ENCODE measurements at regions not wholly inside any gene's neighbourhood (a gene's known extent, or its start where the extent isn't known, plus 50 kb on each side); places are given as distances from the start of the nearest gene placed in this dataset.
"Not testable (repeated sequence)": the region's sequence is repeated elsewhere in the genome, so short reads cannot be mapped to it uniquely, and the experiment has no call there.

- H3K4me3 ChIP-seq (ENCODE audit: low read depth, low read length): no peak overlapping the region
- DNase-seq (ENCODE audit: low read depth): no peak
- TF ChIP-seq CTCF (IDR thresholded peaks at IDR 0.05; ENCODE audit: control insufficient read depth, extremely low read depth, insufficient read depth): no peak
Measured at GRCh38 chr3:106435899-106436453, 567.2 kb upstream of the CBLB start.

GRCh38 chr3:106438887-106439286 is 570.1 kb upstream of the CBLB start:
- no peak for DNase-seq (ENCODE audit: low read depth)
- TF ChIP-seq CTCF (IDR thresholded peaks at IDR 0.05; ENCODE audit: control insufficient read depth, extremely low read depth, insufficient read depth): no peak
- H3K4me3 ChIP-seq (ENCODE audit: low read depth, low read length): no peak overlapping the region

- no peak for TF ChIP-seq CTCF (IDR thresholded peaks at IDR 0.05; ENCODE audit: control insufficient read depth, extremely low read depth, insufficient read depth)
- no peak for DNase-seq (ENCODE audit: low read depth)
- H3K4me3 ChIP-seq (ENCODE audit: low read depth, low read length): no peak overlapping the region
Measured at GRCh38 chr3:106440672-106441071, 571.9 kb upstream of the CBLB start.

- no peak for DNase-seq (ENCODE audit: low read depth)
- TF ChIP-seq CTCF (IDR thresholded peaks at IDR 0.05; ENCODE audit: control insufficient read depth, extremely low read depth, insufficient read depth): no peak
- H3K4me3 ChIP-seq (ENCODE audit: low read depth, low read length): peak overlapping the region; percentile 14; the same call in 1 of the 2 replicates
Measured at GRCh38 chr3:106446271-106446670, 577.5 kb upstream of the CBLB start.

- no peak for TF ChIP-seq CTCF (IDR thresholded peaks at IDR 0.05; ENCODE audit: control insufficient read depth, extremely low read depth, insufficient read depth)
- no peak for DNase-seq (ENCODE audit: low read depth)
- H3K4me3 ChIP-seq (ENCODE audit: low read depth, low read length): no peak overlapping the region
Measured at GRCh38 chr3:106447723-106448301, 579.0 kb upstream of the CBLB start.

- not testable (repeated sequence) for H3K4me3 ChIP-seq (ENCODE audit: low read depth, low read length); DNase-seq (ENCODE audit: low read depth)
Measured at GRCh38 chr3:106448372-106448966, 579.7 kb upstream of the CBLB start.

- H3K4me3 ChIP-seq (ENCODE audit: low read depth, low read length): no peak overlapping the region
Measured at GRCh38 chr3:106452096-106452495, 583.3 kb upstream of the CBLB start.

More at GRCh38 chr3:106452096-106452495, 583.3 kb upstream of the CBLB start:
- DNase-seq (ENCODE audit: low read depth): no peak
- TF ChIP-seq CTCF (IDR thresholded peaks at IDR 0.05; ENCODE audit: control insufficient read depth, extremely low read depth, insufficient read depth): no peak

Measured in LNCaP clone FGC (cell line).